ENCODE measurements at regions not wholly inside any gene's neighbourhood (a gene's known extent, or its start where the extent isn't known, plus 50 kb on each side); places are given as distances from the start of the nearest gene placed in this dataset.

GRCh38 chr3:162269636-162270458 is 773.2 kb downstream of the OTOL1 start:
- no peaks in the 10 kb centered on the region for H3K27me3 ChIP-seq (ENCODE audit: insufficient read depth)
- no peaks in the 10 kb centered on the region for H3F3A ChIP-seq (replicated peaks; ENCODE audit: insufficient read depth)
- CTCF ChIA-PET = no interaction called here
- H3K9me3 ChIP-seq = no peaks in the 10 kb centered on the region
- no peak overlapping the region for H3K27ac ChIP-seq (ENCODE audit: low read depth in 2 of 2, low read length in 1 of 2)
- H3K4me1 ChIP-seq (ENCODE audit: control insufficient read depth in 1 of 2, insufficient read depth in 2 of 2, low read depth in 1 of 2, low read length in 1 of 2) = no peaks in the 10 kb centered on the region
- no peak overlapping the region for H3K4me2 ChIP-seq
- H3K36me3 ChIP-seq (replicated peaks in 1 of 2; ENCODE audit: control insufficient read depth in 1 of 2, insufficient read depth in 2 of 2, low read length in 1 of 2) = no peaks in the 10 kb centered on the region
- WGBS (ENCODE audit: low lambda C conversion rate) = 78% methylated on average over 9 of the region's 9 CpGs
- H3K79me2 ChIP-seq (ENCODE audit: insufficient read depth) = no peaks in the 10 kb centered on the region
- DNase-seq = no peak
- H3K9ac ChIP-seq = no peak overlapping the region
- no peaks in the 10 kb centered on the region for H4K20me1 ChIP-seq (ENCODE audit: insufficient read depth)
- H3K4me3 ChIP-seq (ENCODE audit: low read depth in 2 of 2, low read length in 1 of 2) = no peak overlapping the region
- POLR2A ChIA-PET = no interaction called here
- TF ChIP-seq MAX (IDR thresholded peaks at IDR 0.05; ENCODE audit: low read depth) (no peak), TCF12 (IDR thresholded peaks at IDR 0.05) (no peak)
- no peak overlapping the region for H2AFZ ChIP-seq (ENCODE audit: low read depth)
- no peaks in the 10 kb centered on the region for H3K9me2 ChIP-seq

- Histone ChIP-seq H3F3A (replicated peaks; ENCODE audit: insufficient read depth) (no peaks in the 10 kb centered on the region), H3K9me3 (no peaks in the 10 kb centered on the region)
- CTCF ChIA-PET = no interaction called here
- no peak for TF ChIP-seq NFIC (IDR thresholded peaks at IDR 0.05; ENCODE audit: borderline replicate concordance)
- no peak for TF ChIP-seq USF1 (IDR thresholded peaks at IDR 0.05; ENCODE audit: borderline replicate concordance, low read depth)
- no peak for TF ChIP-seq CTCF (IDR thresholded peaks at IDR 0.05)
- TF ChIP-seq SMC3 (IDR thresholded peaks at IDR 0.05; ENCODE audit: low read depth, low read length) = no peak
- TF ChIP-seq GABPA (IDR thresholded peaks at IDR 0.05; ENCODE audit: low read depth) = no peak
- TF ChIP-seq USF2 (IDR thresholded peaks at IDR 0.05; ENCODE audit: borderline replicate concordance, low read depth, low read length) = no peak
- no peak for TF ChIP-seq CHD2 (IDR thresholded peaks at IDR 0.05; ENCODE audit: low read length, partially characterized antibody)
- no peak for TF ChIP-seq EP300 (IDR thresholded peaks at IDR 0.05; ENCODE audit: borderline replicate concordance in 1 of 2, low read depth in 1 of 2, low read length in 1 of 2)
- TF ChIP-seq ZBTB33 (IDR thresholded peaks at IDR 0.05; ENCODE audit: borderline replicate concordance, low read depth) = no peak
- no peak for TF ChIP-seq JUND (IDR thresholded peaks at IDR 0.05)
- TF ChIP-seq REST (IDR thresholded peaks at IDR 0.05; ENCODE audit: low read depth, low read length) = no peak
- TF ChIP-seq EZH2phosphoT487 (IDR thresholded peaks at IDR 0.05; ENCODE audit: borderline replicate concordance, low read depth) = no peak
- no peak for TF ChIP-seq RFX5 (IDR thresholded peaks at IDR 0.05; ENCODE audit: low read length)
- TF ChIP-seq MAX (IDR thresholded peaks at IDR 0.05; ENCODE audit: low read depth) = no peak
These were observed 777.5 kb downstream of the OTOL1 start for GRCh38 chr3:162274070-162274469.

More at GRCh38 chr3:162274070-162274469, 777.5 kb downstream of the OTOL1 start:
- H2AFZ ChIP-seq (ENCODE audit: low read depth) = no peak overlapping the region
- H3K36me3 ChIP-seq (replicated peaks in 1 of 2; ENCODE audit: control insufficient read depth in 1 of 2, insufficient read depth in 2 of 2, low read length in 1 of 2) = no peaks in the 10 kb centered on the region
- H3K4me3 ChIP-seq (ENCODE audit: low read depth in 2 of 2, low read length in 1 of 2) = no peak overlapping the region
- no peak overlapping the region for H3K27ac ChIP-seq (ENCODE audit: low read depth in 2 of 2, low read length in 1 of 2)
- DNase-seq = no peak
- H3K27me3 ChIP-seq (ENCODE audit: insufficient read depth) = no peaks in the 10 kb centered on the region
- H3K9me2 ChIP-seq = no peaks in the 10 kb centered on the region
- H3K9ac ChIP-seq = no peak overlapping the region
- no peak overlapping the region for H3K4me2 ChIP-seq
- no peaks in the 10 kb centered on the region for H4K20me1 ChIP-seq (ENCODE audit: insufficient read depth)
- POLR2A ChIA-PET = no interaction called here
- no peaks in the 10 kb centered on the region for H3K79me2 ChIP-seq (ENCODE audit: insufficient read depth)
- no peaks in the 10 kb centered on the region for H3K4me1 ChIP-seq (ENCODE audit: control insufficient read depth in 1 of 2, insufficient read depth in 2 of 2, low read depth in 1 of 2, low read length in 1 of 2)
